GM23338 (cell line): ENCODE measurements at regions not wholly inside any gene's neighbourhood (a gene's known extent, or its start where the extent isn't known, plus 50 kb on each side); places are given as distances from the start of the nearest gene placed in this dataset.

Source experiments
- ATAC-seq: fragments of 200-7000 bp; cut with Tn5 transposase; 3 replicates; pipeline ENCODE4 v1.9.1; 2020
- DNase-seq: peaks from one replicate; pipeline ENCODE4 v3.0.0-alpha.2; 2015; ENCODE audit warnings: low spot score
- H2AFZ ChIP-seq: fragments of 200-600 bp; sonication (generic); 2 replicates; pipeline ENCODE4 v1.8.0; 2016; ENCODE audit warnings: antibody characterized with exemption, mild to moderate bottlenecking, moderate library complexity
- H3F3A ChIP-seq: fragments of 200-600 bp; sonication (generic); replicated peaks from 2 replicates; pipeline ENCODE4 v1.8.0; 2017; ENCODE audit warnings: antibody characterized with exemption, mixed run types, low read depth
- H3K27ac ChIP-seq: fragments of 200-600 bp; sonication (generic); 2 replicates; pipeline ENCODE4 v1.6.1; 2016; ENCODE audit warnings: low read depth
- H3K27me3 ChIP-seq: fragments of 200-600 bp; sonication (generic); 2 replicates; pipeline ENCODE4 v1.8.0; 2016; ENCODE audit warnings: mild to moderate bottlenecking, mixed run types, moderate library complexity; ENCODE audit not compliant: insufficient read depth
- H3K36me3 ChIP-seq: fragments of 200-600 bp; sonication (generic); 2 replicates; pipeline ENCODE4 v1.8.0; 2016; ENCODE audit warnings: mild to moderate bottlenecking; ENCODE audit not compliant: insufficient read depth
- H3K4me1 ChIP-seq: fragments of 200-600 bp; sonication (generic); 2 replicates; pipeline ENCODE4 v1.8.0; 2016; ENCODE audit warnings: mild to moderate bottlenecking, moderate library complexity; ENCODE audit not compliant: insufficient read depth
- H3K4me2 ChIP-seq: fragments of 200-600 bp; sonication (generic); 2 replicates; pipeline ENCODE4 v1.7.1; 2017; ENCODE audit warnings: mixed run types
- H3K4me3 ChIP-seq: fragments of 200-600 bp; sonication (generic); 2 replicates; pipeline ENCODE4 v1.6.1; 2016; ENCODE audit warnings: mixed run types
- H3K79me2 ChIP-seq: fragments of 200-600 bp; sonication (generic); replicated peaks from 2 replicates; pipeline ENCODE4 v1.8.0; 2017; ENCODE audit warnings: mild to moderate bottlenecking; ENCODE audit not compliant: insufficient read depth
- H3K9me2 ChIP-seq: fragments of 200-600 bp; sonication (generic); 2 replicates; pipeline ENCODE4 v1.8.0; 2017; ENCODE audit not compliant: insufficient read depth
- H4K20me1 ChIP-seq: fragments of 200-600 bp; sonication (generic); replicated peaks from 2 replicates; pipeline ENCODE4 v1.8.0; 2017; ENCODE audit warnings: mild to moderate bottlenecking; ENCODE audit not compliant: insufficient read depth
- H3K27ac Mint-ChIP-seq: 2 replicates; pipeline ENCODE4 v1.8.0; 2020; ENCODE audit warnings: inconsistent platforms, mild to moderate bottlenecking, moderate library complexity, mixed read lengths
- H3K27me3 Mint-ChIP-seq: 3 replicates; pipeline ENCODE4 v1.8.0; 2022; ENCODE audit warnings: low read depth, mild to moderate bottlenecking, moderate library complexity, mixed read lengths, inconsistent platforms; ENCODE audit not compliant: insufficient read depth, poor library complexity
- H3K36me3 Mint-ChIP-seq: 3 replicates; pipeline ENCODE4 v1.8.0; 2021; ENCODE audit warnings: low read depth, mild to moderate bottlenecking, inconsistent platforms, moderate library complexity, mixed read lengths
- H3K4me1 Mint-ChIP-seq: 3 replicates; pipeline ENCODE4 v1.8.0; 2020; ENCODE audit warnings: mild to moderate bottlenecking, inconsistent platforms, mixed read lengths
- H3K4me3 Mint-ChIP-seq: 3 replicates; pipeline ENCODE4 v1.8.0; 2021; ENCODE audit warnings: moderate library complexity, mild to moderate bottlenecking, inconsistent platforms, mixed read lengths
- H3K9me3 Mint-ChIP-seq: 3 replicates; pipeline ENCODE4 v1.8.0; 2020; ENCODE audit warnings: moderate library complexity, mild to moderate bottlenecking, inconsistent platforms, mixed read lengths
- CREB1 ChIP-seq: fragments of 250-450 bp; sonication (Bioruptor Pico); IDR thresholded peaks from 2 replicates; pipeline ENCODE4 v1.5.0; 2020; ENCODE audit warnings: low read depth, mild to moderate bottlenecking, moderate library complexity
- CTCF ChIP-seq, 2 experiments: fragments of 200-600 bp in 1 of 2; sonication (generic) in 1 of 2; conservative IDR thresholded peaks; 2 replicates each; pipeline versions ENCODE4 v1.5.1 to v1.6.1; 2016 to 2017; ENCODE audit warnings: antibody characterized with exemption in 2 of 2, low read depth in 2 of 2, mild to moderate bottlenecking in 2 of 2, moderate library complexity in 1 of 2
- EZH2 ChIP-seq: fragments of 200-600 bp; sonication (generic); IDR thresholded peaks from one replicate; pipeline ENCODE4 v1.8.0; 2017; ENCODE audit warnings: antibody characterized with exemption, mild to moderate bottlenecking, low read depth; ENCODE audit not compliant: unreplicated experiment
- JUNB ChIP-seq: IDR thresholded peaks from one replicate; pipeline ENCODE4 v1.6.1; 2016; ENCODE audit warnings: antibody characterized with exemption; ENCODE audit not compliant: unreplicated experiment
- POLR2AphosphoS5 ChIP-seq: IDR thresholded peaks from 2 replicates; pipeline ENCODE4 v1.6.1; 2016; ENCODE audit warnings: antibody characterized with exemption, low read depth
- ZNF114 ChIP-seq: fragments of 250-450 bp; sonication (Bioruptor Pico); IDR thresholded peaks from 2 replicates; pipeline ENCODE4 v1.5.0; 2020; ENCODE audit warnings: mild to moderate bottlenecking, moderate library complexity
- TF ChIP-seq, protein P1 (sequence below): IDR thresholded peaks from one replicate; pipeline ENCODE4 v1.6.1; 2018; ENCODE audit warnings: antibody characterized with exemption; ENCODE audit not compliant: unreplicated experiment
- TF ChIP-seq, protein P2 (sequence below): IDR thresholded peaks from 2 replicates; pipeline ENCODE4 v1.6.1; 2016; ENCODE audit warnings: antibody characterized with exemption
- TF ChIP-seq, protein P3 (sequence below): fragments of 250-450 bp; sonication (Bioruptor Pico); IDR thresholded peaks from 2 replicates; pipeline ENCODE4 v1.5.0; 2020; ENCODE audit warnings: mild to moderate bottlenecking, moderate library complexity

DNA sequence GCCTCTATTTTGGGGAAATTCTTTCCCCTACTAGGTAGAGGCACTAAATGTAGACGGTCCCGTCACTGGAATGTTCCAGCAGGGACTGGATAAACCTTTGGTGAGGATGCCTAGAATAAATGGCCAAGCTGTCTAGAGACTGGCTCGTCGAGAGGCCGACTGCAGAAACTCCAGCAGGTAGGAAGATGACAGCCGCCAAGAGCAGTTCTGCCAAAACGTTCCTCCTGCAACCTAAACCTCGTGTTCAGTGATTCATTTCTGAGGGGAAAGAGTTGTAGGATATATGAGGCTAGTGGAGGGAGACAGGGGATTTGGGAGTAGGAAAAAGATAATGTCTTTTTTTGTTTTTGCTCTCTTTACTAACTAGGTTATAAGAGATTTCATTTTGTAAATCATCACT, 184.7 kb upstream of the GDF10 start:
- Histone ChIP-seq H3K4me1 (peaks cover 7% of the 10 kb centered on the region; the same call in 1 of the 2 replicates), H3F3A (no peaks in the 10 kb centered on the region), H3K9me2 (peaks cover 3% of the 10 kb centered on the region; the same call in 1 of the 2 replicates), H3K36me3 (no peaks in the 10 kb centered on the region), H2AFZ (no peak overlapping the region), H3K27me3 (no peaks in the 10 kb centered on the region), H3K27ac (no peak overlapping the region), H3K79me2 (no peaks in the 10 kb centered on the region), H3K4me2 (no peak overlapping the region), H3K4me3 (no peak overlapping the region), H4K20me1 (no peaks in the 10 kb centered on the region)
- no peak for DNase-seq
- Mint-ChIP-seq H3K27me3 (no peaks in the 10 kb centered on the region), H3K4me3 (no peak overlapping the region), H3K27ac (no peak overlapping the region), H3K36me3 (no peaks in the 10 kb centered on the region), H3K4me1 (peaks cover 18% of the 10 kb centered on the region), H3K9me3 (0 out of 3 replicates have a peak, but pooled peaks cover 4% of the 10 kb centered on the region)
- TF ChIP-seq JUNB, result no peak
- TF ChIP-seq, protein P1, sequence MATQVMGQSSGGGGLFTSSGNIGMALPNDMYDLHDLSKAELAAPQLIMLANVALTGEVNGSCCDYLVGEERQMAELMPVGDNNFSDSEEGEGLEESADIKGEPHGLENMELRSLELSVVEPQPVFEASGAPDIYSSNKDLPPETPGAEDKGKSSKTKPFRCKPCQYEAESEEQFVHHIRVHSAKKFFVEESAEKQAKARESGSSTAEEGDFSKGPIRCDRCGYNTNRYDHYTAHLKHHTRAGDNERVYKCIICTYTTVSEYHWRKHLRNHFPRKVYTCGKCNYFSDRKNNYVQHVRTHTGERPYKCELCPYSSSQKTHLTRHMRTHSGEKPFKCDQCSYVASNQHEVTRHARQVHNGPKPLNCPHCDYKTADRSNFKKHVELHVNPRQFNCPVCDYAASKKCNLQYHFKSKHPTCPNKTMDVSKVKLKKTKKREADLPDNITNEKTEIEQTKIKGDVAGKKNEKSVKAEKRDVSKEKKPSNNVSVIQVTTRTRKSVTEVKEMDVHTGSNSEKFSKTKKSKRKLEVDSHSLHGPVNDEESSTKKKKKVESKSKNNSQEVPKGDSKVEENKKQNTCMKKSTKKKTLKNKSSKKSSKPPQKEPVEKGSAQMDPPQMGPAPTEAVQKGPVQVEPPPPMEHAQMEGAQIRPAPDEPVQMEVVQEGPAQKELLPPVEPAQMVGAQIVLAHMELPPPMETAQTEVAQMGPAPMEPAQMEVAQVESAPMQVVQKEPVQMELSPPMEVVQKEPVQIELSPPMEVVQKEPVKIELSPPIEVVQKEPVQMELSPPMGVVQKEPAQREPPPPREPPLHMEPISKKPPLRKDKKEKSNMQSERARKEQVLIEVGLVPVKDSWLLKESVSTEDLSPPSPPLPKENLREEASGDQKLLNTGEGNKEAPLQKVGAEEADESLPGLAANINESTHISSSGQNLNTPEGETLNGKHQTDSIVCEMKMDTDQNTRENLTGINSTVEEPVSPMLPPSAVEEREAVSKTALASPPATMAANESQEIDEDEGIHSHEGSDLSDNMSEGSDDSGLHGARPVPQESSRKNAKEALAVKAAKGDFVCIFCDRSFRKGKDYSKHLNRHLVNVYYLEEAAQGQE, result no peak
- no peak for TF ChIP-seq EZH2
- no peak for TF ChIP-seq CTCF (conservative IDR thresholded peaks at IDR 0.05; ENCODE audit: low read depth in 2 of 2)
- TF ChIP-seq POLR2AphosphoS5, result no peak
- TF ChIP-seq, protein P2, sequence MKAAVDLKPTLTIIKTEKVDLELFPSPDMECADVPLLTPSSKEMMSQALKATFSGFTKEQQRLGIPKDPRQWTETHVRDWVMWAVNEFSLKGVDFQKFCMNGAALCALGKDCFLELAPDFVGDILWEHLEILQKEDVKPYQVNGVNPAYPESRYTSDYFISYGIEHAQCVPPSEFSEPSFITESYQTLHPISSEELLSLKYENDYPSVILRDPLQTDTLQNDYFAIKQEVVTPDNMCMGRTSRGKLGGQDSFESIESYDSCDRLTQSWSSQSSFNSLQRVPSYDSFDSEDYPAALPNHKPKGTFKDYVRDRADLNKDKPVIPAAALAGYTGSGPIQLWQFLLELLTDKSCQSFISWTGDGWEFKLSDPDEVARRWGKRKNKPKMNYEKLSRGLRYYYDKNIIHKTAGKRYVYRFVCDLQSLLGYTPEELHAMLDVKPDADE, result no peak
- no peak for TF ChIP-seq ZNF114 (CRISPR knock-in tag)
- TF ChIP-seq CREB1 (CRISPR knock-in tag), result no peak
- TF ChIP-seq, protein P3, sequence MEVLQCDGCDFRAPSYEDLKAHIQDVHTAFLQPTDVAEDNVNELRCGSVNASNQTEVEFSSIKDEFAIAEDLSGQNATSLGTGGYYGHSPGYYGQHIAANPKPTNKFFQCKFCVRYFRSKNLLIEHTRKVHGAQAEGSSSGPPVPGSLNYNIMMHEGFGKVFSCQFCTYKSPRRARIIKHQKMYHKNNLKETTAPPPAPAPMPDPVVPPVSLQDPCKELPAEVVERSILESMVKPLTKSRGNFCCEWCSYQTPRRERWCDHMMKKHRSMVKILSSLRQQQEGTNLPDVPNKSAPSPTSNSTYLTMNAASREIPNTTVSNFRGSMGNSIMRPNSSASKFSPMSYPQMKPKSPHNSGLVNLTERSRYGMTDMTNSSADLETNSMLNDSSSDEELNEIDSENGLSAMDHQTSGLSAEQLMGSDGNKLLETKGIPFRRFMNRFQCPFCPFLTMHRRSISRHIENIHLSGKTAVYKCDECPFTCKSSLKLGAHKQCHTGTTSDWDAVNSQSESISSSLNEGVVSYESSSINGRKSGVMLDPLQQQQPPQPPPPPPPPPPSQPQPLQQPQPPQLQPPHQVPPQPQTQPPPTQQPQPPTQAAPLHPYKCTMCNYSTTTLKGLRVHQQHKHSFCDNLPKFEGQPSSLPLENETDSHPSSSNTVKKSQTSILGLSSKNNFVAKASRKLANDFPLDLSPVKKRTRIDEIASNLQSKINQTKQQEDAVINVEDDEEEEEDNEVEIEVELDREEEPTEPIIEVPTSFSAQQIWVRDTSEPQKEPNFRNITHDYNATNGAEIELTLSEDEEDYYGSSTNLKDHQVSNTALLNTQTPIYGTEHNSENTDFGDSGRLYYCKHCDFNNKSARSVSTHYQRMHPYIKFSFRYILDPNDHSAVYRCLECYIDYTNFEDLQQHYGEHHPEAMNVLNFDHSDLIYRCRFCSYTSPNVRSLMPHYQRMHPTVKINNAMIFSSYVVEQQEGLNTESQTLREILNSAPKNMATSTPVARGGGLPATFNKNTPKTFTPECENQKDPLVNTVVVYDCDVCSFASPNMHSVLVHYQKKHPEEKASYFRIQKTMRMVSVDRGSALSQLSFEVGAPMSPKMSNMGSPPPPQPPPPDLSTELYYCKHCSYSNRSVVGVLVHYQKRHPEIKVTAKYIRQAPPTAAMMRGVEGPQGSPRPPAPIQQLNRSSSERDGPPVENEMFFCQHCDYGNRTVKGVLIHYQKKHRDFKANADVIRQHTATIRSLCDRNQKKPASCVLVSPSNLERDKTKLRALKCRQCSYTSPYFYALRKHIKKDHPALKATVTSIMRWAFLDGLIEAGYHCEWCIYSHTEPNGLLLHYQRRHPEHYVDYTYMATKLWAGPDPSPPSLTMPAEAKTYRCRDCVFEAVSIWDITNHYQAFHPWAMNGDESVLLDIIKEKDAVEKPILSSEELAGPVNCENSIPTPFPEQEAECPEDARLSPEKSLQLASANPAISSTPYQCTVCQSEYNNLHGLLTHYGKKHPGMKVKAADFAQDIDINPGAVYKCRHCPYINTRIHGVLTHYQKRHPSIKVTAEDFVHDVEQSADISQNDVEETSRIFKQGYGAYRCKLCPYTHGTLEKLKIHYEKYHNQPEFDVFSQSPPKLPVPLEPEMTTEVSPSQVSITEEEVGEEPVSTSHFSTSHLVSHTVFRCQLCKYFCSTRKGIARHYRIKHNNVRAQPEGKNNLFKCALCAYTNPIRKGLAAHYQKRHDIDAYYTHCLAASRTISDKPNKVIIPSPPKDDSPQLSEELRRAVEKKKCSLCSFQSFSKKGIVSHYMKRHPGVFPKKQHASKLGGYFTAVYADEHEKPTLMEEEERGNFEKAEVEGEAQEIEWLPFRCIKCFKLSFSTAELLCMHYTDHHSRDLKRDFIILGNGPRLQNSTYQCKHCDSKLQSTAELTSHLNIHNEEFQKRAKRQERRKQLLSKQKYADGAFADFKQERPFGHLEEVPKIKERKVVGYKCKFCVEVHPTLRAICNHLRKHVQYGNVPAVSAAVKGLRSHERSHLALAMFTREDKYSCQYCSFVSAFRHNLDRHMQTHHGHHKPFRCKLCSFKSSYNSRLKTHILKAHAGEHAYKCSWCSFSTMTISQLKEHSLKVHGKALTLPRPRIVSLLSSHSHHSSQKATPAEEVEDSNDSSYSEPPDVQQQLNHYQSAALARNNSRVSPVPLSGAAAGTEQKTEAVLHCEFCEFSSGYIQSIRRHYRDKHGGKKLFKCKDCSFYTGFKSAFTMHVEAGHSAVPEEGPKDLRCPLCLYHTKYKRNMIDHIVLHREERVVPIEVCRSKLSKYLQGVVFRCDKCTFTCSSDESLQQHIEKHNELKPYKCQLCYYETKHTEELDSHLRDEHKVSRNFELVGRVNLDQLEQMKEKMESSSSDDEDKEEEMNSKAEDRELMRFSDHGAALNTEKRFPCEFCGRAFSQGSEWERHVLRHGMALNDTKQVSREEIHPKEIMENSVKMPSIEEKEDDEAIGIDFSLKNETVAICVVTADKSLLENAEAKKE (CRISPR knock-in tag), result no peak
- ATAC-seq, result no peak
